SJCRH30 (cell line): ENCODE measurements at regions not wholly inside any gene's neighbourhood (a gene's known extent, or its start where the extent isn't known, plus 50 kb on each side); places are given as distances from the start of the nearest gene placed in this dataset.
"Not testable (repeated sequence)": the region's sequence is repeated elsewhere in the genome, so short reads cannot be mapped to it uniquely, and the experiment has no call there.

Source experiments
- DNase-seq, 2 experiments: peaks; one replicate each; pipeline ENCODE4 v3.0.0-alpha.2; 2015 to 2020
- H3K27ac ChIP-seq: fragments of 250-450 bp; sonication (Bioruptor Pico); 2 replicates; pipeline ENCODE4 v1.5.1; 2020; ENCODE audit warnings: mild to moderate bottlenecking, moderate library complexity
- H3K27me3 ChIP-seq: fragments of 250-450 bp; sonication (Bioruptor Pico); 2 replicates; pipeline ENCODE4 v1.5.1; 2020; ENCODE audit warnings: mild to moderate bottlenecking, moderate library complexity
- H3K36me3 ChIP-seq: fragments of 250-450 bp; sonication (Bioruptor Pico); 2 replicates; pipeline ENCODE4 v1.5.1; 2020; ENCODE audit warnings: mild to moderate bottlenecking, moderate library complexity
- H3K4me1 ChIP-seq: fragments of 250-450 bp; sonication (Bioruptor Pico); 2 replicates; pipeline ENCODE4 v1.5.1; 2020; ENCODE audit warnings: mild to moderate bottlenecking, moderate library complexity
- H3K4me3 ChIP-seq: fragments of 250-450 bp; sonication (Bioruptor Pico); 2 replicates; pipeline ENCODE4 v1.5.1; 2020; ENCODE audit warnings: mild to moderate bottlenecking, moderate library complexity
- H3K9me3 ChIP-seq: fragments of 250-450 bp; sonication (Bioruptor Pico); replicated peaks from 2 replicates; pipeline ENCODE4 v1.5.1; 2020; ENCODE audit warnings: mild to moderate bottlenecking, moderate library complexity

GRCh38 chr10:42883993-42884983 is 101.7 kb downstream of the BMS1 start:
- Histone ChIP-seq H3K27me3 (no peaks in the 10 kb centered on the region), H3K36me3 (no peaks in the 10 kb centered on the region), H3K4me3 (no peak overlapping the region), H3K27ac (no peak overlapping the region), H3K4me1 (no peaks in the 10 kb centered on the region), H3K9me3 (no peaks in the 10 kb centered on the region)
- no peak for DNase-seq

- H3K27ac ChIP-seq = no peak overlapping the region
- no peaks in the 10 kb centered on the region for H3K9me3 ChIP-seq
- no peaks in the 10 kb centered on the region for H3K27me3 ChIP-seq
- H3K4me3 ChIP-seq = no peak overlapping the region
- DNase-seq = no peak
- H3K36me3 ChIP-seq = no peaks in the 10 kb centered on the region
- no peaks in the 10 kb centered on the region for H3K4me1 ChIP-seq
These were observed 103.1 kb downstream of the BMS1 start for GRCh38 chr10:42885491-42886270.

GRCh38 chr10:42887734-42888503 is 105.3 kb downstream of the BMS1 start:
- Histone ChIP-seq H3K27me3 (no peaks in the 10 kb centered on the region), H3K9me3 (no peaks in the 10 kb centered on the region), H3K27ac (no peak overlapping the region), H3K36me3 (no peaks in the 10 kb centered on the region), H3K4me1 (no peaks in the 10 kb centered on the region), H3K4me3 (no peak overlapping the region)
- DNase-seq = no peak

- DNase-seq = no peak
These were observed 106.0 kb downstream of the BMS1 start for GRCh38 chr10:42888504-42889095.

GRCh38 chr10:42896735-42897134 is 114.1 kb downstream of the BMS1 start:
- H3K36me3 ChIP-seq = no peaks in the 10 kb centered on the region
- H3K4me3 ChIP-seq = no peak overlapping the region
- no peaks in the 10 kb centered on the region for H3K9me3 ChIP-seq
- H3K27ac ChIP-seq = no peak overlapping the region
- H3K4me1 ChIP-seq = no peaks in the 10 kb centered on the region
- no peaks in the 10 kb centered on the region for H3K27me3 ChIP-seq
- no peak for DNase-seq

More at GRCh38 chr10:42888504-42889095, 106.0 kb downstream of the BMS1 start:
- Histone ChIP-seq H3K27ac (no peak overlapping the region), H3K4me3 (no peak overlapping the region), H3K9me3 (no peaks in the 10 kb centered on the region), H3K4me1 (no peaks in the 10 kb centered on the region), H3K36me3 (no peaks in the 10 kb centered on the region), H3K27me3 (no peaks in the 10 kb centered on the region)

GRCh38 chr10:42898037-42898960 is 115.7 kb downstream of the BMS1 start:
- Histone ChIP-seq H3K4me1 (no peaks in the 10 kb centered on the region), H3K9me3 (no peaks in the 10 kb centered on the region), H3K27ac (no peak overlapping the region), H3K27me3 (no peaks in the 10 kb centered on the region), H3K4me3 (no peak overlapping the region), H3K36me3 (no peaks in the 10 kb centered on the region)
- DNase-seq = no peak

GRCh38 chr10:42899036-42899435 is 116.4 kb downstream of the BMS1 start:
- no peaks in the 10 kb centered on the region for H3K27me3 ChIP-seq
- H3K4me1 ChIP-seq = no peaks in the 10 kb centered on the region
- H3K4me3 ChIP-seq = no peak overlapping the region
- no peak for DNase-seq
- no peaks in the 10 kb centered on the region for H3K36me3 ChIP-seq
- H3K9me3 ChIP-seq = no peaks in the 10 kb centered on the region
- no peak overlapping the region for H3K27ac ChIP-seq

- not testable (repeated sequence) for H3K4me1 ChIP-seq, H3K4me3 ChIP-seq, H3K27ac ChIP-seq, DNase-seq, H3K9me3 ChIP-seq, H3K27me3 ChIP-seq, H3K36me3 ChIP-seq
These were observed 117.8 kb downstream of the BMS1 start for GRCh38 chr10:42900346-42900745.

GRCh38 chr10:42911359-42911758 is 128.8 kb downstream of the BMS1 start:
- no peaks in the 10 kb centered on the region for H3K4me1 ChIP-seq
- H3K4me3 ChIP-seq = no peak overlapping the region
- H3K27me3 ChIP-seq = no peaks in the 10 kb centered on the region
- DNase-seq = no peak
- no peak overlapping the region for H3K27ac ChIP-seq
- H3K36me3 ChIP-seq = no peaks in the 10 kb centered on the region
- H3K9me3 ChIP-seq = no peaks in the 10 kb centered on the region

- Histone ChIP-seq H3K9me3 (no peaks in the 10 kb centered on the region), H3K4me1 (no peaks in the 10 kb centered on the region), H3K36me3 (no peaks in the 10 kb centered on the region), H3K27me3 (no peaks in the 10 kb centered on the region), H3K4me3 (no peak overlapping the region), H3K27ac (no peak overlapping the region)
- no peak for DNase-seq
These were observed 134.4 kb downstream of the BMS1 start for GRCh38 chr10:42916974-42917373.

- H3K4me3 ChIP-seq = no peak overlapping the region
- H3K27ac ChIP-seq = no peak overlapping the region
- DNase-seq = no peak
- H3K9me3 ChIP-seq = no peaks in the 10 kb centered on the region
- H3K27me3 ChIP-seq = no peaks in the 10 kb centered on the region
- H3K36me3 ChIP-seq = no peaks in the 10 kb centered on the region
- H3K4me1 ChIP-seq = no peaks in the 10 kb centered on the region
These were observed 135.2 kb downstream of the BMS1 start for GRCh38 chr10:42917821-42918220.

- no peaks in the 10 kb centered on the region for H3K4me1 ChIP-seq
- no peak overlapping the region for H3K27ac ChIP-seq
- H3K9me3 ChIP-seq = no peaks in the 10 kb centered on the region
- H3K36me3 ChIP-seq = no peaks in the 10 kb centered on the region
- H3K27me3 ChIP-seq = no peaks in the 10 kb centered on the region
- H3K4me3 ChIP-seq = no peak overlapping the region
- DNase-seq = no peak
These were observed 139.4 kb downstream of the BMS1 start for GRCh38 chr10:42921951-42922350.

GRCh38 chr10:42924484-42924883 is 141.9 kb downstream of the BMS1 start:
- Histone ChIP-seq H3K4me1 (no peaks in the 10 kb centered on the region), H3K27ac (no peak overlapping the region), H3K27me3 (no peaks in the 10 kb centered on the region), H3K36me3 (no peaks in the 10 kb centered on the region), H3K4me3 (no peak overlapping the region), H3K9me3 (no peaks in the 10 kb centered on the region)
- no peak for DNase-seq
